B cell (primary cell): ENCODE measurements at regions not wholly inside any gene's neighbourhood (a gene's known extent, or its start where the extent isn't known, plus 50 kb on each side); places are given as distances from the start of the nearest gene placed in this dataset.

Experiments used
- ATAC-seq: fragments of 200-7000 bp; cut with Tn5 transposase; one replicate; pipeline ENCODE4 v1.10.0; 2021; ENCODE audit warnings: low read depth, mild to moderate bottlenecking, moderate number of reproducible peaks, moderate library complexity
- CTCF ChIA-PET: fragments of 350-600 bp; sonication (Branson Sonifier 250); formaldehyde crosslinking; loops from one replicate; lab custom pipeline; 2021; ENCODE audit warnings: antibody characterized with exemption, inconsistent platforms; lab: Charles Lee
- POLR2A ChIA-PET: fragments of 350-600 bp; sonication (Branson Sonifier 250); formaldehyde crosslinking; loops from one replicate; lab custom pipeline; 2021; ENCODE audit warnings: antibody characterized with exemption; lab: Charles Lee
- DNase-seq: peaks from one replicate; pipeline ENCODE4 v3.0.0; 2013
- H2AFZ ChIP-seq: 2 replicates; pipeline ENCODE4 v1.6.1; 2012; ENCODE audit warnings: mild to moderate bottlenecking, low read depth, low read length; ENCODE audit not compliant: insufficient read depth, poor library complexity, severe bottlenecking
- H3K27ac ChIP-seq, 2 donors: 1 replicate in 1 of 2; 2 replicates in 1 of 2; pipeline ENCODE4 v1.5.1; 2012 to 2013; ENCODE audit warnings: low read length in 2 of 2, mild to moderate bottlenecking in 2 of 2, moderate library complexity in 1 of 2
- H3K27me3 ChIP-seq, 4 experiments: fragments of 200-600 bp in 1 of 4; sonication (generic) in 1 of 4; replicated peaks in 1 of 4; 1 replicate in 2 of 4; 2 replicates in 2 of 4; pipeline versions ENCODE4 v1.6.1 to v1.7.0; 2013 to 2016; ENCODE audit warnings: low read length in 3 of 4, mild to moderate bottlenecking in 2 of 4, mixed read lengths in 1 of 4, moderate library complexity in 1 of 4; ENCODE audit not compliant: insufficient read depth in 4 of 4, control insufficient read depth in 3 of 4; ENCODE audit errors: control extremely low read depth in 1 of 4
- H3K36me3 ChIP-seq, 2 experiments: replicated peaks in 1 of 2; 1 replicate in 1 of 2; 2 replicates in 1 of 2; pipeline versions ENCODE4 v1.6.1 to v1.7.1; 2013; ENCODE audit warnings: low read length in 1 of 2; ENCODE audit not compliant: insufficient read depth in 2 of 2, control insufficient read depth in 1 of 2; ENCODE audit errors: control extremely low read depth in 1 of 2, extremely low read depth in 1 of 2
- H3K4me1 ChIP-seq, 2 donors: fragments of 200-600 bp in 1 of 2; sonication (generic) in 1 of 2; 1 replicate in 1 of 2; 2 replicates in 1 of 2; pipeline versions ENCODE4 v1.5.1 to v1.6.1; 2013 to 2017; ENCODE audit warnings: low read length in 2 of 2; ENCODE audit not compliant: control insufficient read depth in 2 of 2, insufficient read depth in 2 of 2
- H3K4me2 ChIP-seq: replicated peaks from 2 replicates; pipeline ENCODE3; 2012; ENCODE audit warnings: mild to moderate bottlenecking, low read depth, low read length; ENCODE audit not compliant: poor library complexity, severe bottlenecking
- H3K4me3 ChIP-seq, 5 experiments: fragments of 200-600 bp in 1 of 5; sonication (generic) in 1 of 5; 1 replicate in 3 of 5; 2 replicates in 2 of 5; pipeline versions ENCODE4 v1.5.1 to v1.7.0; 2011 to 2016; ENCODE audit warnings: low read length in 4 of 5, mild to moderate bottlenecking in 4 of 5, low read depth in 2 of 5, control low read depth in 1 of 5, moderate library complexity in 1 of 5; ENCODE audit not compliant: insufficient read depth in 1 of 5; ENCODE audit errors: control extremely low read depth in 1 of 5, extremely low read depth in 1 of 5
- H3K79me2 ChIP-seq: fragments of 200-600 bp; sonication (generic); one replicate; pipeline ENCODE4 v1.6.0; 2016; ENCODE audit warnings: low read length; ENCODE audit not compliant: control insufficient read depth, insufficient read depth
- H3K9ac ChIP-seq: fragments of 200-600 bp; sonication (generic); 2 replicates; pipeline ENCODE4 v1.6.1; 2017; ENCODE audit warnings: mild to moderate bottlenecking, low read length, moderate library complexity
- H3K9me3 ChIP-seq, 3 donors: one replicate each; pipeline versions ENCODE4 v1.6.1 to v1.7.1; 2013; ENCODE audit warnings: low read length in 2 of 3; ENCODE audit not compliant: control insufficient read depth in 2 of 3, insufficient read depth in 1 of 3; ENCODE audit errors: control extremely low read depth in 1 of 3
- H4K20me1 ChIP-seq: 2 replicates; pipeline ENCODE4 v1.6.0; 2012; ENCODE audit warnings: mild to moderate bottlenecking, low read length; ENCODE audit not compliant: insufficient read depth, control insufficient read depth, poor library complexity, severe bottlenecking
- H3K27ac Mint-ChIP-seq: one replicate; pipeline ENCODE4 v1.8.0; 2021; ENCODE audit warnings: mixed read lengths
- H3K27me3 Mint-ChIP-seq: one replicate; pipeline ENCODE4 v1.8.0; 2021; ENCODE audit warnings: mixed read lengths
- H3K4me1 Mint-ChIP-seq: one replicate; pipeline ENCODE4 v1.8.0; 2021; ENCODE audit warnings: mixed read lengths
- H3K4me3 Mint-ChIP-seq: one replicate; pipeline ENCODE4 v1.8.0; 2021; ENCODE audit warnings: mixed read lengths
- H3K9me3 Mint-ChIP-seq: one replicate; pipeline ENCODE4 v1.8.0; 2022; ENCODE audit warnings: mixed read lengths; ENCODE audit not compliant: insufficient read depth
- EZH2 ChIP-seq: IDR thresholded peaks from 2 replicates; pipeline ENCODE4 v1.6.1; 2012; ENCODE audit warnings: borderline replicate concordance, low read depth, mild to moderate bottlenecking, moderate library complexity, low read length; ENCODE audit not compliant: insufficient read depth, poor library complexity, severe bottlenecking
- WGBS: methylation state at CpG from one replicate; pipeline ENCODE4 v1.1.5; 2013; ENCODE audit warnings: missing lambda C conversion rate; ENCODE audit not compliant: insufficient coverage; 5-methylcytosine and 5-hydroxymethylcytosine counted together
- intact Hi-C: fragments of 100-400 bp; cut with micrococcal nuclease; formaldehyde crosslinking; loops from one replicate; pipeline ENCODE4 v1.10.0; 2022
- TF ChIP-seq, protein P1 (sequence below): fragments of 200-600 bp; IDR thresholded peaks from one replicate; pipeline ENCODE4 v1.8.0; 2022; ENCODE audit warnings: antibody characterized with exemption, mild to moderate bottlenecking

DNA sequence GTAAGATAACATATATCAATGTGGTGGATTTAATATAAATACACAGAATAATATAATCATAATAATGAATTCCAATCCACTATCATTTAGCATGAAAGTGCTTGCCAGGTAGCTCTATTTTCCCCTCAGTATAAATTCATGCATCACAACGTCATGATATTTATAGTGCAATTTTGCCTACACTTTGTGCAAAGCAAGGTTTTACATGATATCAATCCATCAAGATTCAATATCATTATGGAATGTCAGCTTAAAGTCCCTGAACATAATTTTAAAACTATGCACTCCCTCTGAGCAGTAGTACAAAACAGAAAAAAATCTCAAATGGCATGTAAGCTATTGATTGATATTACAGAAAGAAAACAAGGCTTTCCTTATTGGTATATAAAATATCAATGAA, 962.2 kb upstream of the PCDH20 start:
- TF ChIP-seq, protein P1, sequence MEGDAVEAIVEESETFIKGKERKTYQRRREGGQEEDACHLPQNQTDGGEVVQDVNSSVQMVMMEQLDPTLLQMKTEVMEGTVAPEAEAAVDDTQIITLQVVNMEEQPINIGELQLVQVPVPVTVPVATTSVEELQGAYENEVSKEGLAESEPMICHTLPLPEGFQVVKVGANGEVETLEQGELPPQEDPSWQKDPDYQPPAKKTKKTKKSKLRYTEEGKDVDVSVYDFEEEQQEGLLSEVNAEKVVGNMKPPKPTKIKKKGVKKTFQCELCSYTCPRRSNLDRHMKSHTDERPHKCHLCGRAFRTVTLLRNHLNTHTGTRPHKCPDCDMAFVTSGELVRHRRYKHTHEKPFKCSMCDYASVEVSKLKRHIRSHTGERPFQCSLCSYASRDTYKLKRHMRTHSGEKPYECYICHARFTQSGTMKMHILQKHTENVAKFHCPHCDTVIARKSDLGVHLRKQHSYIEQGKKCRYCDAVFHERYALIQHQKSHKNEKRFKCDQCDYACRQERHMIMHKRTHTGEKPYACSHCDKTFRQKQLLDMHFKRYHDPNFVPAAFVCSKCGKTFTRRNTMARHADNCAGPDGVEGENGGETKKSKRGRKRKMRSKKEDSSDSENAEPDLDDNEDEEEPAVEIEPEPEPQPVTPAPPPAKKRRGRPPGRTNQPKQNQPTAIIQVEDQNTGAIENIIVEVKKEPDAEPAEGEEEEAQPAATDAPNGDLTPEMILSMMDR, result no peak
- no peak for TF ChIP-seq EZH2
- Histone ChIP-seq H3K9me3 (no peaks in the 10 kb centered on the region), H3K27ac (no peak overlapping the region), H3K79me2 (no peaks in the 10 kb centered on the region), H4K20me1 (no peaks in the 10 kb centered on the region), H3K4me2 (no peak overlapping the region), H2AFZ (no peak overlapping the region), H3K36me3 (no peaks in the 10 kb centered on the region), H3K27me3 (no peaks in the 10 kb centered on the region), H3K4me1 (no peaks in the 10 kb centered on the region), H3K9ac (no peak overlapping the region), H3K4me3 (no peak overlapping the region)
- POLR2A ChIA-PET, result no interaction called here
- Mint-ChIP-seq H3K4me3 (no peak overlapping the region), H3K4me1 (no peaks in the 10 kb centered on the region), H3K27ac (no peak overlapping the region), H3K9me3 (peaks cover 5% of the 10 kb centered on the region), H3K27me3 (no peaks in the 10 kb centered on the region)
- no CpG with 5 or more reads among the region's 1 CpG for whole genome bisulfite sequencing
- CTCF ChIA-PET, result no interaction called here
- ATAC-seq (no peak), DNase-seq (no peak)
- intact Hi-C loops, result no loop called here

DNA sequence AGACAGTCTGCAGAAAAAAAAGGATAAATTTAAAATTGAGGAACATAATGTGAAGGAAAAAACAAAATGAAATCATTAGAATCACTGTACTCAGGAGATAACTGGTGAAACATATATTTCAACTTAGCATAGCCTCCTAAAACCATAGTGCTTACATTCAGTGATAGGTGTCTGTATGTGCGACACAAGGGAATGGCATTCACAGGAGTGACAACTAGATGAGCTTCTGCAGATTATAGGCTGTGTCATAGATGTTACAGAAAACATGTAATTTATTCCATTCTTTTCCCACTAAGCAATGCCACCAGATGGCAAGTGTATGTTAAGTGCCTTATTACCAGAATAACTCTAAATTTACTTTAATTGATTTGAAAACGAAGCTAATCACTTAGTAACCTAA, 960.0 kb upstream of the PCDH20 start:
- CTCF ChIA-PET, result no interaction called here
- H3K27me3 Mint-ChIP-seq, result no peaks in the 10 kb centered on the region
- no peaks in the 10 kb centered on the region for H3K4me1 ChIP-seq
- intact Hi-C loops, result no loop called here
- H3K79me2 ChIP-seq, result no peaks in the 10 kb centered on the region
- no peaks in the 10 kb centered on the region for H3K27me3 ChIP-seq
- H2AFZ ChIP-seq, result no peak overlapping the region
- H3K9me3 Mint-ChIP-seq, result peaks cover 5% of the 10 kb centered on the region
- no peaks in the 10 kb centered on the region for H3K4me1 Mint-ChIP-seq
- H3K4me2 ChIP-seq, result no peak overlapping the region
- no peak overlapping the region for H3K27ac Mint-ChIP-seq
- no peak for DNase-seq
- no peak overlapping the region for H3K27ac ChIP-seq
- H3K9me3 ChIP-seq, result no peaks in the 10 kb centered on the region
- no peak for ATAC-seq
- H4K20me1 ChIP-seq, result no peaks in the 10 kb centered on the region
- H3K4me3 Mint-ChIP-seq, result no peak overlapping the region
- POLR2A ChIA-PET, result no interaction called here
- H3K36me3 ChIP-seq, result no peaks in the 10 kb centered on the region
- H3K9ac ChIP-seq, result no peak overlapping the region
- WGBS, result no CpG with 5 or more reads among the region's 2 CpGs
- H3K4me3 ChIP-seq, result no peak overlapping the region
- TF ChIP-seq, protein P1, result no peak
- TF ChIP-seq EZH2, result no peak
